ENCODE measurements at regions not wholly inside any gene's neighbourhood (a gene's known extent, or its start where the extent isn't known, plus 50 kb on each side); places are given as distances from the start of the nearest gene placed in this dataset.

DNA sequence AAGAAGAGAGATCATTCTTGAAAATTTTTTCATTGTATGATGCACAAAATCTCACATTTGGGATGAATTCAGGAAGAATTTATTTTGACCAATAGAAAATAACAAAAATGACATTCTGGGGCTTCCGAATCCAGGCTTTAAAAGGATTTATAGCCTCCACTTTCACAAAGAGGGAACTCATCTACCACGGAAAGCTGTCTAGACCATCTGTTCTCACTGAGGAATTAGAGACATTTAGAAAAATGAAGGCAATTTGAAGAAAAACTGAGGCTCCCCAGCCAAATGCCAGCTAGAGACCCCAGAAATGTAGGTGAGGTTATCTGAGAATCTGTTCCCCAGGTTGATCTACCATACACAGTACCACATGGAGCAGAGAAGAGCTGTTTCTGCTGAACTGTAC lies 464.3 kb downstream of the TMA16 start:
- TF ChIP-seq CTCF (IDR thresholded peaks at IDR 0.05) = no peak
- no peak overlapping the region for H3K27ac ChIP-seq
- no peak for DNase-seq (ENCODE audit: low spot score)

GRCh38 chr4:163959932-163960331 lies 465.4 kb downstream of the TMA16 start:
- TF ChIP-seq CTCF (IDR thresholded peaks at IDR 0.05) = no peak
- no peak for DNase-seq (ENCODE audit: low spot score)
- H3K27ac ChIP-seq = no peak overlapping the region
- no peak overlapping the region for H3K4me3 ChIP-seq

More for the DNA sequence above, 464.3 kb downstream of the TMA16 start:
- no peak overlapping the region for H3K4me3 ChIP-seq

GRCh38 chr4:163966612-163967011 lies 472.1 kb downstream of the TMA16 start:
- no peak for DNase-seq (ENCODE audit: low spot score)
- Histone ChIP-seq H3K4me3 (no peak overlapping the region), H3K27ac (no peak overlapping the region)
- TF ChIP-seq CTCF (IDR thresholded peaks at IDR 0.05) = no peak

DNA sequence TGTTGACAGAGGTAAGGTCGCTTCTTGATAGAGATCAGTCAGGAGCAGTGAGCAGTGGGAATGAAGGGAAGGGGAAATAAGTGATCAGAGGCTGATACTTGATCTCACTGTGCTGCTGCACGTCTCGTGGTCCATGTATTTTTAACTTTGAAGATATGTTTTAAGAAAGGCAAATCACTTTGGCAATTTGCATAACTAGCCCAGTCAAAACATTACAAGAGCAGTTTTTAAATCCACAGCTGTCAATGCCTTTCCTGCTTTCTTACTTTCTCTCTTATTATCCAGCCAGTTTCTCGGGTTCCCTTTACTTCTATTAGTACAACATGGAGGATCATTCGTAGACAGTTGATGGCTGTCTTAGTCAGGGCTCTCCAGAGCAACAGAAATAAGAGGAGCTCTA lies 472.8 kb downstream of the TMA16 start:
- no peak for DNase-seq (ENCODE audit: low spot score)
- Histone ChIP-seq H3K27ac (no peak overlapping the region), H3K4me3 (no peak overlapping the region)
- TF ChIP-seq CTCF (IDR thresholded peaks at IDR 0.05) = no peak

GRCh38 chr4:163967710-163968109 lies 473.2 kb downstream of the TMA16 start:
- no peak overlapping the region for H3K27ac ChIP-seq
- no peak for DNase-seq (ENCODE audit: low spot score)
- no peak for TF ChIP-seq CTCF (IDR thresholded peaks at IDR 0.05)
- no peak overlapping the region for H3K4me3 ChIP-seq

- TF ChIP-seq CTCF (IDR thresholded peaks at IDR 0.05) = no peak
- Histone ChIP-seq H3K4me3 (no peak overlapping the region), H3K27ac (no peak overlapping the region)
- no peak for DNase-seq (ENCODE audit: low spot score)
Observed at GRCh38 chr4:163969291-163969690, 474.8 kb downstream of the TMA16 start.

- no peak for TF ChIP-seq CTCF (IDR thresholded peaks at IDR 0.05)
- no peak for DNase-seq (ENCODE audit: low spot score)
- no peak overlapping the region for H3K4me3 ChIP-seq
- H3K27ac ChIP-seq = no peak overlapping the region
Observed at GRCh38 chr4:163976588-163976987, 482.1 kb downstream of the TMA16 start.

Measured in coronary artery (tissue), 2 donors.